ENCODE measurements at regions not wholly inside any gene's neighbourhood (a gene's known extent, or its start where the extent isn't known, plus 50 kb on each side); places are given as distances from the start of the nearest gene placed in this dataset.

DNA sequence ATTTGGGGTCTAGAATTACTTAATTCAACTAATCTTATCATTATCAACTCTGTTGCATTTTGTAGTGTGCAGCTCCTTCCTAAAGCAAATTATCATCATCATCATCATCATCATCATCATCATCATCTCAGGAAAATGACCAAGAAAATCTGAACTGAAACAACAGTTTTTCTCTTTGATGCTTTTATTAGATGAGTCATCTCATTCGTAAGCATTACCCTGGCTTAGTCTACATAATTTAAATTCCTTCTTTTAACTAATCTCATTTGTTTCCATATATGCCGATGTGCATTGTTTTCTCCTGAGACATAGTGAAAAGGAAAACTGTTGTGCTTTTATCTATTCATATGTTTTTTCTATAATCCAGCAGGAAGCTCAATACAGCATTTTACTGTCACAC lies 173.0 kb upstream of the PDE4D start:
- TF ChIP-seq, protein P1, sequence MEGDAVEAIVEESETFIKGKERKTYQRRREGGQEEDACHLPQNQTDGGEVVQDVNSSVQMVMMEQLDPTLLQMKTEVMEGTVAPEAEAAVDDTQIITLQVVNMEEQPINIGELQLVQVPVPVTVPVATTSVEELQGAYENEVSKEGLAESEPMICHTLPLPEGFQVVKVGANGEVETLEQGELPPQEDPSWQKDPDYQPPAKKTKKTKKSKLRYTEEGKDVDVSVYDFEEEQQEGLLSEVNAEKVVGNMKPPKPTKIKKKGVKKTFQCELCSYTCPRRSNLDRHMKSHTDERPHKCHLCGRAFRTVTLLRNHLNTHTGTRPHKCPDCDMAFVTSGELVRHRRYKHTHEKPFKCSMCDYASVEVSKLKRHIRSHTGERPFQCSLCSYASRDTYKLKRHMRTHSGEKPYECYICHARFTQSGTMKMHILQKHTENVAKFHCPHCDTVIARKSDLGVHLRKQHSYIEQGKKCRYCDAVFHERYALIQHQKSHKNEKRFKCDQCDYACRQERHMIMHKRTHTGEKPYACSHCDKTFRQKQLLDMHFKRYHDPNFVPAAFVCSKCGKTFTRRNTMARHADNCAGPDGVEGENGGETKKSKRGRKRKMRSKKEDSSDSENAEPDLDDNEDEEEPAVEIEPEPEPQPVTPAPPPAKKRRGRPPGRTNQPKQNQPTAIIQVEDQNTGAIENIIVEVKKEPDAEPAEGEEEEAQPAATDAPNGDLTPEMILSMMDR (IDR thresholded peaks at IDR 0.05 in 8 of 11, conservative IDR thresholded peaks at IDR 0.05 in 3 of 11): no peak
- no peak for TF ChIP-seq POLR2AphosphoS5 (IDR thresholded peaks at IDR 0.05)

Measured in spleen (tissue), 7 donors.